ENCODE measurements at regions not wholly inside any gene's neighbourhood (a gene's known extent, or its start where the extent isn't known, plus 50 kb on each side); places are given as distances from the start of the nearest gene placed in this dataset.
A peak's percentile ranks its signal among the peaks of the same experiment; 100 is the strongest.

- no peak overlapping the region for H3K4me3 ChIP-seq (replicated peaks in 1 of 2; ENCODE audit: low read depth in 2 of 2, low read length in 2 of 2)
- DNase-seq (ENCODE audit: low read depth in 2 of 2) = no peak
- TF ChIP-seq CTCF (IDR thresholded peaks at IDR 0.05; ENCODE audit: low read depth, low read length) = no peak
These were observed 149.9 kb downstream of the ASB1 start for GRCh38 chr2:238576674-238577073.

DNA sequence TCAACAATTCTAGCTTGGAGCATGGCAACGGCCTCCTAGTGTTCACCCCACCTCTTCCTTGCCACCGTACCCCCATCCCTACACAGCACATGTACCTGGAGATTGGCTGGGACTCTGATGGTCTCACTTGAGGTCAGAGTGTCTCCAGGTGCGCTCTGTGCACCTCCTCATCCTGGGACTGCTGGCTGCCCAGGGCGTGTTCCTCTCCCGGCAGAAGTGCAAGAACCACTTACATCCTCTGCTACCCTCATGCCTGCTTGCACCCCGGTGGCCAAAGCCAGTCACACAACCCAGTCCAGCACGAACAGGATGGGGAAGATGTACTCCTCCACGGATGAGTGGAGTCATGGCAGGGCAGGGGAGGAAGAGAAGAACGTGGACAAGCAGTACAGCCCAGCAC, 151.5 kb downstream of the ASB1 start:
- no peak overlapping the region for H3K4me3 ChIP-seq (replicated peaks in 1 of 2; ENCODE audit: low read depth in 2 of 2, low read length in 2 of 2)
- no peak for DNase-seq (ENCODE audit: low read depth in 2 of 2)
- TF ChIP-seq CTCF (IDR thresholded peaks at IDR 0.05; ENCODE audit: low read depth, low read length) = no peak

DNA sequence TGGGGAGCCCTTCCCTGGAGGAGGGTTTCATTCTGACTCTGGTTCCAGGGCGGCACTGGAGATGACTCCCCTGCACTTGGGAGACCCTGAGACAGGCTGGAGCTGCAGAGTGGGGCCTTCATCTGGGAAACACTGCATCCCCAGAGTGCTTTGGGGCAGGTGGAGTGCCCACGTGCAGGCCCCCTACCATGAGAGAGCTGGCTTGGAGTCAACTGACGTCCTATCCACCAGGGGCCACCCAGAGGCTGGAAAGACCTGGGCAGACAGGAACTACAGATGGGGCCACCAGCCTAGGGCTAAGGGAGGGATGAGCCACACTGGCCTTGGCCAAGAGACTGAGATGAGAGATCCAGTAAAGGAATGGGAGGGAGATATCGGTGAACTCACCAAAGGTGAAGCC, 153.8 kb downstream of the ASB1 start:
- no peak for TF ChIP-seq CTCF (IDR thresholded peaks at IDR 0.05; ENCODE audit: low read depth, low read length)
- DNase-seq (ENCODE audit: low read depth in 2 of 2) = no peak
- no peak overlapping the region for H3K4me3 ChIP-seq (replicated peaks in 1 of 2; ENCODE audit: low read depth in 2 of 2, low read length in 2 of 2)

- no peak for TF ChIP-seq CTCF (IDR thresholded peaks at IDR 0.05; ENCODE audit: low read depth, low read length)
- DNase-seq (ENCODE audit: low read depth in 2 of 2) = no peak
- H3K4me3 ChIP-seq (replicated peaks in 1 of 2; ENCODE audit: low read depth in 2 of 2, low read length in 2 of 2) = no peak overlapping the region
These were observed 154.4 kb downstream of the ASB1 start for GRCh38 chr2:238581126-238581525.

DNA sequence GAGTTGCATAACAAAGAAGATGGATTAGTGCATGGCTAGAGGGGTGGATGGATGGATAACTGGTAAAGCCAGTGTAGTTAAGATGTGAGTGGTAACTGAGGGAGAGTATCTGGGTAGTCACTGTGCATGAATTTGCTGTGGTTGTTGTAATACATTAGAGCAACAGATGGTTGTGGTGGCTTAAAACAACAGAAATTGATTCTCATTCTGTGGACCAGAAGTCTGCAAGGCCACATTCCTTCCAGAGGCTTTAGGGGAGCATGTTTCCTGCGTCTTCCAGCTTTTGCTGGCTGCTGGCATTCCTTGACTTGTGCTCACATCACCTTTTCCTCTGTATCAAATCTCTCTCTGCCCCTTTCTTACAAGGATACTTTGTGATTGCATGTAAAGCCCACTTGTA, 155.4 kb downstream of the ASB1 start:
- TF ChIP-seq CTCF (IDR thresholded peaks at IDR 0.05; ENCODE audit: low read depth, low read length) = no peak
- no peak overlapping the region for H3K4me3 ChIP-seq (replicated peaks in 1 of 2; ENCODE audit: low read depth in 2 of 2, low read length in 2 of 2)
- peak in 1 of 2 donors; percentile 15 for DNase-seq (ENCODE audit: low read depth in 2 of 2)

- no peak for DNase-seq (ENCODE audit: low read depth in 2 of 2)
- TF ChIP-seq CTCF (IDR thresholded peaks at IDR 0.05; ENCODE audit: low read depth, low read length) = no peak
- H3K4me3 ChIP-seq (replicated peaks in 1 of 2; ENCODE audit: low read depth in 2 of 2, low read length in 2 of 2) = no peak overlapping the region
These were observed 157.9 kb downstream of the ASB1 start for GRCh38 chr2:238584617-238585016.
